PC-9 (cell line): ENCODE measurements at regions not wholly inside any gene's neighbourhood (a gene's known extent, or its start where the extent isn't known, plus 50 kb on each side); places are given as distances from the start of the nearest gene placed in this dataset.

Experiments
- BruUV-seq: library from RNA; stranded (reverse); fragments of 400-500 nt; replicated peaks from 2 replicates; lab custom pipeline; 2021; lab: Mats Ljungman, UMichigan
- CTCF ChIA-PET: fragments of 300-600 bp; sonication (Branson Sonifier 250); formaldehyde crosslinking; loops from one replicate; lab custom pipeline; 2022; ENCODE audit warnings: antibody characterized with exemption; lab: Charles Lee
- POLR2A ChIA-PET: fragments of 300-600 bp; sonication (Branson Sonifier 250); formaldehyde crosslinking; loops from one replicate; lab custom pipeline; 2022; ENCODE audit warnings: antibody characterized with exemption; ENCODE audit not compliant: unreplicated experiment; lab: Charles Lee
- DNase-seq, 2 experiments: peaks; one replicate each; pipeline versions ENCODE4 v3.0.0 to v3.0.0-alpha.2; 2015 to 2022; ENCODE audit warnings: mixed read lengths in 1 of 2
- H2AFZ ChIP-seq: fragments of 200-600 bp; sonication (generic); 2 replicates; pipeline ENCODE4 v1.8.1; 2017; ENCODE audit warnings: antibody characterized with exemption
- H3F3A ChIP-seq: fragments of 200-600 bp; sonication (generic); 2 replicates; pipeline ENCODE4 v1.8.1; 2017; ENCODE audit warnings: antibody characterized with exemption, mild to moderate bottlenecking, low read depth; ENCODE audit not compliant: insufficient read depth
- H3K27ac ChIP-seq: fragments of 200-600 bp; sonication (generic); 2 replicates; pipeline ENCODE4 v1.6.1; 2016; ENCODE audit warnings: mixed run types
- H3K27me3 ChIP-seq: fragments of 200-600 bp; sonication (generic); 2 replicates; pipeline ENCODE4 v1.6.1; 2016; ENCODE audit warnings: low read depth, mixed run types; ENCODE audit not compliant: insufficient read depth
- H3K36me3 ChIP-seq: fragments of 200-600 bp; sonication (generic); 2 replicates; pipeline ENCODE4 v1.6.1; 2016; ENCODE audit warnings: low read depth, mixed run types
- H3K4me1 ChIP-seq: fragments of 200-600 bp; sonication (generic); replicated peaks from 2 replicates; pipeline ENCODE4 v1.6.1; 2016; ENCODE audit warnings: mixed run types; ENCODE audit not compliant: insufficient read depth
- H3K4me2 ChIP-seq: fragments of 200-600 bp; sonication (generic); 2 replicates; pipeline ENCODE4 v1.6.1; 2017; ENCODE audit warnings: mixed run types
- H3K4me3 ChIP-seq: fragments of 200-600 bp; sonication (generic); 2 replicates; pipeline ENCODE4 v1.6.1; 2016; ENCODE audit warnings: mixed run types
- H3K79me2 ChIP-seq: fragments of 200-600 bp; sonication (generic); 2 replicates; pipeline ENCODE4 v1.6.1; 2017; ENCODE audit warnings: low read depth, mixed run types
- H3K9me2 ChIP-seq: fragments of 200-600 bp; sonication (generic); 2 replicates; pipeline ENCODE4 v1.8.1; 2017; ENCODE audit warnings: mild to moderate bottlenecking; ENCODE audit not compliant: insufficient read depth
- H3K9me3 ChIP-seq: fragments of 200-600 bp; sonication (generic); 2 replicates; pipeline ENCODE4 v1.8.1; 2016; ENCODE audit warnings: low read depth; ENCODE audit not compliant: insufficient read depth
- H4K20me1 ChIP-seq: fragments of 200-600 bp; sonication (generic); 2 replicates; pipeline ENCODE4 v1.8.1; 2017; ENCODE audit not compliant: insufficient read depth
- EZH2 ChIP-seq: fragments of 200-600 bp; sonication (generic); IDR thresholded peaks from 2 replicates; pipeline ENCODE4 v1.8.0; 2017; ENCODE audit warnings: antibody characterized with exemption, low read depth
- intact Hi-C: fragments of 100-400 bp; cut with micrococcal nuclease; formaldehyde crosslinking; loops from one replicate; pipeline ENCODE4 v1.10.0; 2022; ENCODE audit not compliant: unreplicated experiment
- TF ChIP-seq, protein P1 (sequence below): fragments of 200-600 bp; sonication (generic); conservative IDR thresholded peaks from 2 replicates; pipeline ENCODE4 v1.6.1; 2017; ENCODE audit warnings: mixed run types, antibody characterized with exemption, mild to moderate bottlenecking, moderate library complexity

DNA sequence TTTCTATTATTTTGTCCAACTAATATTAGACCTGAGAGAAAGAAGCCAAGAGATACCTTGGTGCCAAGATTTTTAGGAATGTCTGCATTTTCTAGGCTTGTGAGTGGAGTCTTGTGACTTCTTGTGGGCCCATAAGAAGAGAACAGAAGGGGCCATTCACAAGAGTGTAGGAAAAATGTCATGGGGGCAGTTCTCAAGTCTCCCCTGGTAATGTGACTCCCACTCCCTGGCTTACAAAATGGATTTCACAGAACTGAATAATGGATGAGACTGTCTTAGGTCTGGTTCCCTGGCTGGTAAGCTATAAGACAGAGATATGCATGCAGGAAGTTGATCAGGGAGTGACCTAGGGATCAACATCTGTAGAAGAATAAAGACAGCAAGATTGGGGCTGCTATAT, 181.3 kb downstream of the CBLN1 start:
- intact Hi-C loops = no loop called here
- Histone ChIP-seq H3K4me1 (no peaks in the 10 kb centered on the region), H3K27ac (no peak overlapping the region), H3K4me3 (no peak overlapping the region), H3K4me2 (no peak overlapping the region), H3F3A (no peaks in the 10 kb centered on the region), H3K9me2 (no peaks in the 10 kb centered on the region), H3K9me3 (no peaks in the 10 kb centered on the region), H2AFZ (no peak overlapping the region), H3K36me3 (no peaks in the 10 kb centered on the region), H4K20me1 (no peaks in the 10 kb centered on the region), H3K27me3 (no peaks in the 10 kb centered on the region; the same call in 1 of the 2 replicates), H3K79me2 (no peaks in the 10 kb centered on the region)
- ChIA-PET POLR2A (no interaction called here), CTCF (no interaction called here)
- no TSS peak for BruUV-seq
- no peak for DNase-seq
- TF ChIP-seq, protein P1, sequence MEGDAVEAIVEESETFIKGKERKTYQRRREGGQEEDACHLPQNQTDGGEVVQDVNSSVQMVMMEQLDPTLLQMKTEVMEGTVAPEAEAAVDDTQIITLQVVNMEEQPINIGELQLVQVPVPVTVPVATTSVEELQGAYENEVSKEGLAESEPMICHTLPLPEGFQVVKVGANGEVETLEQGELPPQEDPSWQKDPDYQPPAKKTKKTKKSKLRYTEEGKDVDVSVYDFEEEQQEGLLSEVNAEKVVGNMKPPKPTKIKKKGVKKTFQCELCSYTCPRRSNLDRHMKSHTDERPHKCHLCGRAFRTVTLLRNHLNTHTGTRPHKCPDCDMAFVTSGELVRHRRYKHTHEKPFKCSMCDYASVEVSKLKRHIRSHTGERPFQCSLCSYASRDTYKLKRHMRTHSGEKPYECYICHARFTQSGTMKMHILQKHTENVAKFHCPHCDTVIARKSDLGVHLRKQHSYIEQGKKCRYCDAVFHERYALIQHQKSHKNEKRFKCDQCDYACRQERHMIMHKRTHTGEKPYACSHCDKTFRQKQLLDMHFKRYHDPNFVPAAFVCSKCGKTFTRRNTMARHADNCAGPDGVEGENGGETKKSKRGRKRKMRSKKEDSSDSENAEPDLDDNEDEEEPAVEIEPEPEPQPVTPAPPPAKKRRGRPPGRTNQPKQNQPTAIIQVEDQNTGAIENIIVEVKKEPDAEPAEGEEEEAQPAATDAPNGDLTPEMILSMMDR = no peak
- TF ChIP-seq EZH2 = no peak

- ChIA-PET POLR2A (no interaction called here), CTCF (no interaction called here)
- DNase-seq = no peak
- Histone ChIP-seq H3K9me2 (no peaks in the 10 kb centered on the region), H3K4me1 (no peaks in the 10 kb centered on the region), H3K4me3 (no peak overlapping the region), H3K27ac (no peak overlapping the region), H3K36me3 (no peaks in the 10 kb centered on the region), H4K20me1 (no peaks in the 10 kb centered on the region), H3K27me3 (no peaks in the 10 kb centered on the region), H3F3A (no peaks in the 10 kb centered on the region), H3K9me3 (no peaks in the 10 kb centered on the region), H3K4me2 (no peak overlapping the region), H3K79me2 (no peaks in the 10 kb centered on the region), H2AFZ (no peak overlapping the region)
- BruUV-seq = no TSS peak
- intact Hi-C loops = no loop called here
- TF ChIP-seq, protein P1 = no peak
- no peak for TF ChIP-seq EZH2
Measured at GRCh38 chr16:49097964-49098363, 183.7 kb downstream of the CBLN1 start.

DNA sequence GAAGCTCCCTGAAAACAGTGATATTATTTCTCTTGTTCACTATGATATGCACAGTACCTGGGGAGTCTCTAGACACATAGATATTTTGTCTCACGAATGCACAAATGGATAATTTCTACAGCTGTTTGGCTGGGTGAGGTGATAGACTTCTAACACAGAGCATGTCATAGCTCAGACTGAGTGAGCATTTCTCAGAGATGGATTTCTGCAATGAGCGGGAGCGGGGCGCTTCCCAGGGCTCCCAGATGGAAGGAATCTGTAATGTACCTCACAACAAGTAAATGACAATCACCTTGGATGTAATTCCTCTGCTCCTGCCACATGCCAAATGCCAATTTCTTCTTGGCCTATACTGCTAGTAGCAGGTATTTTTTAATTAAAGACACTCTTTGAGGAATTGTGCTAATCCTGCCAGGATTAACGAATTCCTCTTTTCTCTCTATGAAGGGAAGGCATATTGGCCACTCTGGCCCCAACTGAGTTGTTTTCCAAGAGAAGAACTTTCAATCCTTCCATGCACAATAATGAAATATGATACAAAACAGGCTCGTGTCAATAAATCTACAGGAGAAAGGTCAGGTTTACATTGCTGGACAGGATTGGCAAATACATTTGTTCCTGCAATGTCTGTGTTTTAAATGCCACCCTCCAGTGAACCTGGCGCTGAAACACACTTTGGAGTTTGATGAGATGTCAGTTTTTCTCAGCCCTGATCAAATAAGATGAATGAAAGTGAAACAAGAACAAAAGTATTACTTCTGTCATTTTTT, 185.3 kb downstream of the CBLN1 start:
- BruUV-seq = no TSS peak
- Histone ChIP-seq H3K9me2 (no peaks in the 10 kb centered on the region), H2AFZ (no peak overlapping the region), H3K4me2 (no peak overlapping the region), H4K20me1 (no peaks in the 10 kb centered on the region), H3F3A (no peaks in the 10 kb centered on the region), H3K27ac (no peak overlapping the region), H3K4me3 (no peak overlapping the region), H3K79me2 (no peaks in the 10 kb centered on the region), H3K4me1 (no peaks in the 10 kb centered on the region), H3K9me3 (no peaks in the 10 kb centered on the region), H3K27me3 (no peaks in the 10 kb centered on the region), H3K36me3 (no peaks in the 10 kb centered on the region)
- intact Hi-C loops = no loop called here
- POLR2A ChIA-PET = no interaction called here
- no peak for DNase-seq
- no peak for TF ChIP-seq EZH2
- TF ChIP-seq, protein P1 = no peak
- CTCF ChIA-PET = no interaction called here
